DND-41 (cell line): ENCODE measurements at regions not wholly inside any gene's neighbourhood (a gene's known extent, or its start where the extent isn't known, plus 50 kb on each side); places are given as distances from the start of the nearest gene placed in this dataset.

Experiments
- EZH2 ChIP-seq: IDR thresholded peaks from 3 replicates; pipeline ENCODE4 v1.6.1; 2012; ENCODE audit warnings: borderline replicate concordance, low read depth, mild to moderate bottlenecking, moderate library complexity, low read length, inconsistent platforms; ENCODE audit not compliant: severe bottlenecking
- TF ChIP-seq, protein P1 (sequence below): IDR thresholded peaks from 2 replicates; pipeline ENCODE4 v1.5.1; 2012; ENCODE audit warnings: borderline replicate concordance, low read length, moderate library complexity, mild to moderate bottlenecking; ENCODE audit not compliant: poor library complexity, severe bottlenecking; ENCODE audit errors: extremely low read depth

GRCh38 chr22:22703203-22703570 is 58.8 kb downstream of the GGTLC2 start:
- TF ChIP-seq, protein P1, sequence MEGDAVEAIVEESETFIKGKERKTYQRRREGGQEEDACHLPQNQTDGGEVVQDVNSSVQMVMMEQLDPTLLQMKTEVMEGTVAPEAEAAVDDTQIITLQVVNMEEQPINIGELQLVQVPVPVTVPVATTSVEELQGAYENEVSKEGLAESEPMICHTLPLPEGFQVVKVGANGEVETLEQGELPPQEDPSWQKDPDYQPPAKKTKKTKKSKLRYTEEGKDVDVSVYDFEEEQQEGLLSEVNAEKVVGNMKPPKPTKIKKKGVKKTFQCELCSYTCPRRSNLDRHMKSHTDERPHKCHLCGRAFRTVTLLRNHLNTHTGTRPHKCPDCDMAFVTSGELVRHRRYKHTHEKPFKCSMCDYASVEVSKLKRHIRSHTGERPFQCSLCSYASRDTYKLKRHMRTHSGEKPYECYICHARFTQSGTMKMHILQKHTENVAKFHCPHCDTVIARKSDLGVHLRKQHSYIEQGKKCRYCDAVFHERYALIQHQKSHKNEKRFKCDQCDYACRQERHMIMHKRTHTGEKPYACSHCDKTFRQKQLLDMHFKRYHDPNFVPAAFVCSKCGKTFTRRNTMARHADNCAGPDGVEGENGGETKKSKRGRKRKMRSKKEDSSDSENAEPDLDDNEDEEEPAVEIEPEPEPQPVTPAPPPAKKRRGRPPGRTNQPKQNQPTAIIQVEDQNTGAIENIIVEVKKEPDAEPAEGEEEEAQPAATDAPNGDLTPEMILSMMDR: no peak
- no peak for TF ChIP-seq EZH2
